HEK293T (cell line): ENCODE measurements at regions not wholly inside any gene's neighbourhood (a gene's known extent, or its start where the extent isn't known, plus 50 kb on each side); places are given as distances from the start of the nearest gene placed in this dataset.

Experiments used
- CTCF ChIA-PET: fragments of 350-600 bp; formaldehyde crosslinking; extraction: SDS; loops from one replicate; lab custom pipeline; 2021; ENCODE audit warnings: antibody characterized with exemption, inconsistent platforms; lab: Yijun Ruan, JAX
- POLR2A ChIA-PET: fragments of 350-600 bp; formaldehyde crosslinking; extraction: SDS; loops from one replicate; lab custom pipeline; 2020; ENCODE audit warnings: antibody characterized with exemption, inconsistent platforms; lab: Yijun Ruan, JAX
- DNase-seq: peaks from one replicate; pipeline ENCODE4 v3.0.0; 2012; ENCODE audit warnings: mixed read lengths; ENCODE audit errors: extremely low spot score
- ARNT ChIP-seq: fragments of 450-650 bp; IDR thresholded peaks from 2 replicates; pipeline ENCODE4 v1.6.1; 2017; ENCODE audit warnings: mild to moderate bottlenecking
- BHLHE40 ChIP-seq: fragments of 450-650 bp; IDR thresholded peaks from 2 replicates; pipeline ENCODE4 v1.6.1; 2016; ENCODE audit warnings: mild to moderate bottlenecking, moderate library complexity, borderline replicate concordance
- CTBP1 ChIP-seq: fragments of 450-650 bp; IDR thresholded peaks from 2 replicates; pipeline ENCODE4 v1.6.1; 2016; ENCODE audit warnings: borderline replicate concordance
- ELF4 ChIP-seq: fragments of 450-650 bp; IDR thresholded peaks from 2 replicates; pipeline ENCODE4 v1.6.1; 2017; ENCODE audit warnings: antibody characterized with exemption
- FOXA1 ChIP-seq: fragments of 450-650 bp; IDR thresholded peaks from 2 replicates; pipeline ENCODE4 v1.6.1; 2016; ENCODE audit warnings: mild to moderate bottlenecking
- FOXK2 ChIP-seq: fragments of 450-650 bp; IDR thresholded peaks from 2 replicates; pipeline ENCODE4 v1.6.1; 2016; ENCODE audit warnings: mild to moderate bottlenecking
- FOXM1 ChIP-seq: fragments of 450-650 bp; IDR thresholded peaks from 2 replicates; pipeline ENCODE4 v1.6.1; 2017; ENCODE audit warnings: mild to moderate bottlenecking, borderline replicate concordance
- HDGF ChIP-seq: fragments of 450-650 bp; IDR thresholded peaks from 2 replicates; pipeline ENCODE4 v1.6.1; 2017; ENCODE audit warnings: antibody characterized with exemption, borderline replicate concordance
- L3MBTL2 ChIP-seq: fragments of 450-650 bp; conservative IDR thresholded peaks from 2 replicates; pipeline ENCODE4 v1.6.1; 2016; ENCODE audit warnings: mild to moderate bottlenecking
- LEF1 ChIP-seq: fragments of 450-650 bp; IDR thresholded peaks from 2 replicates; pipeline ENCODE4 v1.6.1; 2017; ENCODE audit warnings: mild to moderate bottlenecking, borderline replicate concordance
- NFRKB ChIP-seq: fragments of 450-650 bp; IDR thresholded peaks from 2 replicates; pipeline ENCODE4 v1.6.1; 2016; ENCODE audit warnings: mild to moderate bottlenecking, moderate library complexity
- PKNOX1 ChIP-seq: fragments of 450-650 bp; IDR thresholded peaks from 2 replicates; pipeline ENCODE4 v1.6.1; 2016
- SP1 ChIP-seq: fragments of 450-650 bp; IDR thresholded peaks from 2 replicates; pipeline ENCODE4 v1.6.1; 2017
- SUZ12 ChIP-seq: fragments of 450-650 bp; IDR thresholded peaks from 2 replicates; pipeline ENCODE4 v1.6.1; 2016; ENCODE audit warnings: mild to moderate bottlenecking
- TARDBP ChIP-seq: fragments of 450-650 bp; IDR thresholded peaks from 2 replicates; pipeline ENCODE4 v1.6.1; 2016
- ZNF384 ChIP-seq: fragments of 450-650 bp; IDR thresholded peaks from 2 replicates; pipeline ENCODE4 v1.6.1; 2016

- DNase-seq: no peak
- ChIA-PET CTCF (interaction anchor here (0.6 kb wide), 2 partner anchors 589 to 777 kb away, joined by 3 to 5 read pairs; no protein-coding TSS in a partner anchor), POLR2A (no interaction called here)
- TF ChIP-seq PKNOX1: no peak
- TF ChIP-seq SP1: no peak
- no peak for TF ChIP-seq FOXK2
- TF ChIP-seq LEF1: no peak
- no peak for TF ChIP-seq FOXM1
- no peak for TF ChIP-seq CTBP1
- TF ChIP-seq TARDBP: no peak
- no peak for TF ChIP-seq SUZ12
- TF ChIP-seq HDGF: no peak
- TF ChIP-seq ZNF384: no peak
- no peak for TF ChIP-seq ELF4
- no peak for TF ChIP-seq BHLHE40
- TF ChIP-seq FOXA1: no peak
Measured at GRCh38 chr18:25898965-25899364, 191.4 kb downstream of the SS18 start.

- TF ChIP-seq FOXA1 (no peak), ARNT (no peak), ELF4 (no peak), ZNF384 (no peak), TARDBP (no peak)
Measured at GRCh38 chr18:25896956-25897355, 193.5 kb downstream of the SS18 start.

GRCh38 chr18:25896178-25896780 is 194.1 kb downstream of the SS18 start:
- TF ChIP-seq ARNT: 0 out of 2 replicates have a peak, but pooled peaks have one; percentile 9
- no peak for TF ChIP-seq LEF1
- DNase-seq: peak; percentile 70

More at GRCh38 chr18:25896956-25897355, 193.5 kb downstream of the SS18 start:
- ChIA-PET POLR2A (no interaction called here), CTCF (interaction anchor here (0.6 to 1.8 kb wide), 5 partner anchors 12 to 477 kb away, joined by 3 to 4 read pairs (median 4); no protein-coding TSS in a partner anchor)
- no peak for DNase-seq

GRCh38 chr18:25895518-25895917 is 194.9 kb downstream of the SS18 start:
- ChIA-PET POLR2A (no interaction called here), CTCF (interaction anchor here (0.6 to 1.8 kb wide), 9 partner anchors 11 to 1154 kb away, joined by 3 to 7 read pairs (median 4); no protein-coding TSS in a partner anchor)
- no peak for TF ChIP-seq L3MBTL2
- TF ChIP-seq HDGF: no peak
- no peak for TF ChIP-seq FOXM1
- TF ChIP-seq FOXA1: no peak
- TF ChIP-seq SP1: no peak
- TF ChIP-seq SUZ12: no peak
- TF ChIP-seq ARNT: no peak
- no peak for TF ChIP-seq PKNOX1
- TF ChIP-seq ZNF384: no peak
- TF ChIP-seq CTBP1: no peak
- no peak for TF ChIP-seq ELF4
- no peak for TF ChIP-seq BHLHE40
- no peak for TF ChIP-seq LEF1
- no peak for DNase-seq

More at GRCh38 chr18:25896178-25896780, 194.1 kb downstream of the SS18 start:
- ChIA-PET POLR2A (no interaction called here), CTCF (interaction anchor here (0.7 to 1.8 kb wide), 5 partner anchors 12 to 478 kb away, joined by 3 to 7 read pairs (median 4); no protein-coding TSS in a partner anchor)

- DNase-seq: no peak
- TF ChIP-seq FOXA1 (no peak), ARNT (no peak), CTBP1 (no peak), NFRKB (no peak), L3MBTL2 (no peak), ZNF384 (no peak), ELF4 (no peak), TARDBP (no peak), BHLHE40 (no peak), HDGF (no peak), SP1 (no peak), FOXM1 (no peak), SUZ12 (no peak), PKNOX1 (no peak), FOXK2 (no peak), LEF1 (no peak)
- POLR2A ChIA-PET: no interaction called here
- CTCF ChIA-PET: no interaction called here
Measured at GRCh38 chr18:25886283-25886682, 204.1 kb downstream of the SS18 start.

- TF ChIP-seq HDGF (no peak), FOXM1 (no peak), NFRKB (no peak), FOXA1 (no peak), FOXK2 (no peak), ARNT (no peak), LEF1 (no peak), BHLHE40 (no peak), SUZ12 (no peak), ZNF384 (no peak), ELF4 (no peak), CTBP1 (no peak), SP1 (no peak), L3MBTL2 (no peak), PKNOX1 (no peak), TARDBP (no peak)
- CTCF ChIA-PET: no interaction called here
- no peak for DNase-seq
- POLR2A ChIA-PET: no interaction called here
Measured at GRCh38 chr18:25883091-25883490, 207.3 kb downstream of the SS18 start.
